CD4-positive, alpha-beta T cell treated with Interleukin-4 for 4 hours (primary cell): ENCODE measurements at regions not wholly inside any gene's neighbourhood (a gene's known extent, or its start where the extent isn't known, plus 50 kb on each side); places are given as distances from the start of the nearest gene placed in this dataset.
"Not testable (repeated sequence)": the region's sequence is repeated elsewhere in the genome, so short reads cannot be mapped to it uniquely, and the experiment has no call there.

Experiments
- DNase-seq: peaks from one replicate; pipeline ENCODE4 v3.0.0-alpha.2; 2020

GRCh38 chrX:137884813-137885212 lies 318.9 kb downstream of the ZIC3 start:
- DNase-seq: not testable (repeated sequence)

- no peak for DNase-seq
Measured at GRCh38 chrX:137891431-137891830, 325.5 kb downstream of the ZIC3 start.

- no peak for DNase-seq
Measured at GRCh38 chrX:137896123-137896522, 330.2 kb downstream of the ZIC3 start.

GRCh38 chrX:137915466-137915865 lies 349.5 kb downstream of the ZIC3 start:
- no peak for DNase-seq

GRCh38 chrX:137916090-137916746 lies 350.3 kb downstream of the ZIC3 start:
- DNase-seq: no peak

GRCh38 chrX:137926090-137926489 lies 360.2 kb downstream of the ZIC3 start:
- DNase-seq: no peak

- DNase-seq: no peak
Measured at GRCh38 chrX:137929951-137930350, 364.0 kb downstream of the ZIC3 start.

GRCh38 chrX:137930533-137930932 lies 364.6 kb downstream of the ZIC3 start:
- no peak for DNase-seq

GRCh38 chrX:137934214-137934613 lies 368.3 kb downstream of the ZIC3 start:
- DNase-seq: not testable (repeated sequence)

GRCh38 chrX:137934887-137935286 lies 369.0 kb downstream of the ZIC3 start:
- not testable (repeated sequence) for DNase-seq

GRCh38 chrX:137945470-137945869 lies 379.5 kb downstream of the ZIC3 start:
- no peak for DNase-seq

GRCh38 chrX:137969191-137969590 lies 403.3 kb downstream of the ZIC3 start:
- DNase-seq: no peak

GRCh38 chrX:137982472-137983172 lies 416.7 kb downstream of the ZIC3 start:
- DNase-seq: no peak

- no peak for DNase-seq
Measured at GRCh38 chrX:137988470-137988869, 422.5 kb downstream of the ZIC3 start.

- no peak for DNase-seq
Measured at GRCh38 chrX:137998619-137999018, 432.7 kb downstream of the ZIC3 start.

GRCh38 chrX:137999071-137999470 lies 433.1 kb downstream of the ZIC3 start:
- no peak for DNase-seq

- DNase-seq: no peak
Measured at GRCh38 chrX:137999552-137999951, 433.6 kb downstream of the ZIC3 start.

- no peak for DNase-seq
Measured at GRCh38 chrX:138001226-138001625, 435.3 kb downstream of the ZIC3 start.

GRCh38 chrX:138006180-138006579 lies 440.3 kb downstream of the ZIC3 start:
- no peak for DNase-seq

GRCh38 chrX:138008281-138008680 lies 442.4 kb downstream of the ZIC3 start:
- no peak for DNase-seq

- DNase-seq: no peak
Measured at GRCh38 chrX:138011468-138011867, 445.5 kb downstream of the ZIC3 start.

GRCh38 chrX:138014577-138014976 lies 448.6 kb downstream of the ZIC3 start:
- no peak for DNase-seq

- DNase-seq: no peak
Measured at GRCh38 chrX:138018145-138018799, 452.3 kb downstream of the ZIC3 start.

- no peak for DNase-seq
Measured at GRCh38 chrX:138020941-138021340, 455.0 kb downstream of the ZIC3 start.
